Right lobe of liver (tissue), 4 donors: ENCODE measurements at regions not wholly inside any gene's neighbourhood (a gene's known extent, or its start where the extent isn't known, plus 50 kb on each side); places are given as distances from the start of the nearest gene placed in this dataset.
"Not testable (repeated sequence)": the region's sequence is repeated elsewhere in the genome, so short reads cannot be mapped to it uniquely, and the experiment has no call there.

Experiments used
- CTCF ChIP-seq, 4 donors: fragments of 200-600 bp in 3 of 4; fragments of 450-650 bp in 1 of 4; IDR thresholded peaks; one replicate each; pipeline versions ENCODE4 v1.5.1 to v1.8.0; 2016 to 2022; ENCODE audit warnings: antibody characterized with exemption in 4 of 4, mild to moderate bottlenecking in 2 of 4
- POLR2A ChIP-seq: fragments of 450-650 bp; IDR thresholded peaks from one replicate; pipeline ENCODE4 v1.6.1; 2017; ENCODE audit warnings: antibody characterized with exemption, mild to moderate bottlenecking
- donor health status: DM: no; HTN: no; CAD: no.
- donor health status: DM: no; HTN: no; CAD: no.
- donor health status: DM: no; HTN: yes; CAD: no.

GRCh38 chr5:20765074-20765473, 777.1 kb upstream of the CDH18 start:
- TF ChIP-seq POLR2A; CTCF (IDR thresholded peaks at IDR 0.05): not testable (repeated sequence)
